Colonic mucosa (tissue), 4 donors: ENCODE measurements at regions not wholly inside any gene's neighbourhood (a gene's known extent, or its start where the extent isn't known, plus 50 kb on each side); places are given as distances from the start of the nearest gene placed in this dataset.

Experiments used
- DNase-seq: peaks from one replicate; pipeline ENCODE4 v3.0.0-alpha.2; 2020
- H3K27ac ChIP-seq: fragments of 200-600 bp; one replicate; pipeline ENCODE4 v1.8.0; 2021
- H3K27me3 ChIP-seq: fragments of 200-600 bp; one replicate; pipeline ENCODE4 v1.8.0; 2021
- H3K36me3 ChIP-seq: fragments of 200-600 bp; one replicate; pipeline ENCODE4 v1.8.0; 2021
- H3K4me1 ChIP-seq: fragments of 200-600 bp; one replicate; pipeline ENCODE4 v1.8.0; 2021; ENCODE audit warnings: mild to moderate bottlenecking
- H3K4me3 ChIP-seq: fragments of 200-600 bp; one replicate; pipeline ENCODE4 v1.8.0; 2021
- H3K9ac ChIP-seq, 2 donors: one replicate each; pipeline ENCODE4 v1.7.0; 2013; ENCODE audit warnings: control low read depth in 2 of 2, low read depth in 2 of 2, low read length in 2 of 2
- H3K9me3 ChIP-seq: fragments of 200-600 bp; one replicate; pipeline ENCODE4 v1.8.0; 2021
- CTCF ChIP-seq: fragments of 200-600 bp; IDR thresholded peaks from one replicate; pipeline ENCODE4 v1.8.0; 2022; ENCODE audit warnings: antibody characterized with exemption, mild to moderate bottlenecking
- intact Hi-C: fragments of 100-400 bp; cut with DNase I; formaldehyde crosslinking; loops from one replicate; pipeline ENCODE4 v1.14.1; 2022
- donor health status: healthy.
- donor health status: DM: no; HTN: no; CAD: no.
- donor health status: DM: no; HTN: no; CAD: no.

GRCh38 chr4:175033162-175033561, 115.0 kb downstream of the ADAM29 start:
- no peaks in the 10 kb centered on the region for H3K4me1 ChIP-seq
- intact Hi-C loops, result no loop called here
- DNase-seq, result no peak
- no peak overlapping the region for H3K27ac ChIP-seq
- no peak for TF ChIP-seq CTCF
- H3K4me3 ChIP-seq, result no peak overlapping the region
- no peaks in the 10 kb centered on the region for H3K27me3 ChIP-seq
- no peaks in the 10 kb centered on the region for H3K9me3 ChIP-seq
- no peak overlapping the region for H3K9ac ChIP-seq
- no peaks in the 10 kb centered on the region for H3K36me3 ChIP-seq

- no peak overlapping the region for H3K9ac ChIP-seq
- no peak for DNase-seq
- no peak overlapping the region for H3K27ac ChIP-seq
- TF ChIP-seq CTCF, result no peak
- H3K9me3 ChIP-seq, result no peaks in the 10 kb centered on the region
- intact Hi-C loops, result no loop called here
- no peaks in the 10 kb centered on the region for H3K4me1 ChIP-seq
- H3K36me3 ChIP-seq, result no peaks in the 10 kb centered on the region
- no peaks in the 10 kb centered on the region for H3K27me3 ChIP-seq
- no peak overlapping the region for H3K4me3 ChIP-seq
Observed at GRCh38 chr4:175034007-175034406, 115.8 kb downstream of the ADAM29 start.

- TF ChIP-seq CTCF, result no peak
- no peaks in the 10 kb centered on the region for H3K36me3 ChIP-seq
- intact Hi-C loops, result no loop called here
Observed at GRCh38 chr4:175034986-175035705, 117.0 kb downstream of the ADAM29 start.

GRCh38 chr4:175035905-175036304, 117.7 kb downstream of the ADAM29 start:
- no peaks in the 10 kb centered on the region for H3K9me3 ChIP-seq
- no peaks in the 10 kb centered on the region for H3K27me3 ChIP-seq
- no peak overlapping the region for H3K9ac ChIP-seq
- H3K4me3 ChIP-seq, result no peak overlapping the region
- intact Hi-C loops, result no loop called here
- no peaks in the 10 kb centered on the region for H3K36me3 ChIP-seq
- H3K4me1 ChIP-seq, result no peaks in the 10 kb centered on the region
- no peak for TF ChIP-seq CTCF
- DNase-seq, result no peak
- no peak overlapping the region for H3K27ac ChIP-seq

More at GRCh38 chr4:175034986-175035705, 117.0 kb downstream of the ADAM29 start:
- DNase-seq, result no peak
- Histone ChIP-seq H3K4me1 (no peaks in the 10 kb centered on the region), H3K27me3 (no peaks in the 10 kb centered on the region), H3K4me3 (no peak overlapping the region), H3K27ac (no peak overlapping the region), H3K9me3 (no peaks in the 10 kb centered on the region), H3K9ac (no peak overlapping the region)

GRCh38 chr4:175048111-175048784, 130.1 kb downstream of the ADAM29 start:
- Histone ChIP-seq H3K9ac (no peak overlapping the region), H3K27ac (no peak overlapping the region), H3K9me3 (no peaks in the 10 kb centered on the region), H3K4me3 (no peak overlapping the region), H3K27me3 (no peaks in the 10 kb centered on the region), H3K4me1 (no peaks in the 10 kb centered on the region), H3K36me3 (no peaks in the 10 kb centered on the region)
- no peak for TF ChIP-seq CTCF
- intact Hi-C loops, result no loop called here
- DNase-seq, result no peak
